GM23338 (cell line): ENCODE measurements at regions not wholly inside any gene's neighbourhood (a gene's known extent, or its start where the extent isn't known, plus 50 kb on each side); places are given as distances from the start of the nearest gene placed in this dataset.

ENCODE experiments used
- CREB1 ChIP-seq: fragments of 250-450 bp; sonication (Bioruptor Pico); IDR thresholded peaks from 2 replicates; pipeline ENCODE4 v1.5.0; 2020; ENCODE audit warnings: low read depth, mild to moderate bottlenecking, moderate library complexity
- ETS1 ChIP-seq: IDR thresholded peaks from 2 replicates; pipeline ENCODE4 v1.6.1; 2016; ENCODE audit warnings: antibody characterized with exemption
- EZH2 ChIP-seq: fragments of 200-600 bp; sonication (generic); IDR thresholded peaks from one replicate; pipeline ENCODE4 v1.8.0; 2017; ENCODE audit warnings: antibody characterized with exemption, mild to moderate bottlenecking, low read depth; ENCODE audit not compliant: unreplicated experiment
- EZH2phosphoT487 ChIP-seq: fragments of 200-600 bp; sonication (generic); IDR thresholded peaks from one replicate; pipeline ENCODE4 v1.8.1; 2018; ENCODE audit warnings: antibody characterized with exemption; ENCODE audit not compliant: unreplicated experiment
- JUNB ChIP-seq: IDR thresholded peaks from one replicate; pipeline ENCODE4 v1.6.1; 2016; ENCODE audit warnings: antibody characterized with exemption; ENCODE audit not compliant: unreplicated experiment
- NANOG ChIP-seq: IDR thresholded peaks from 2 replicates; pipeline ENCODE4 v1.6.1; 2016; ENCODE audit warnings: antibody characterized with exemption, borderline replicate concordance
- POLR2AphosphoS5 ChIP-seq: IDR thresholded peaks from 2 replicates; pipeline ENCODE4 v1.6.1; 2016; ENCODE audit warnings: antibody characterized with exemption, low read depth
- ZNF114 ChIP-seq: fragments of 250-450 bp; sonication (Bioruptor Pico); IDR thresholded peaks from 2 replicates; pipeline ENCODE4 v1.5.0; 2020; ENCODE audit warnings: mild to moderate bottlenecking, moderate library complexity
- ZNF331 ChIP-seq: fragments of 250-450 bp; sonication (Bioruptor Pico); IDR thresholded peaks from 2 replicates; pipeline ENCODE4 v1.5.0; 2020; ENCODE audit warnings: low read depth, mild to moderate bottlenecking, moderate library complexity
- TF ChIP-seq, protein P1 (sequence below), 2 experiments: fragments of 200-600 bp in 1 of 2; sonication (generic) in 1 of 2; conservative IDR thresholded peaks; 2 replicates each; pipeline versions ENCODE4 v1.5.1 to v1.6.1; 2016 to 2017; ENCODE audit warnings: antibody characterized with exemption in 2 of 2, low read depth in 2 of 2, mild to moderate bottlenecking in 2 of 2, moderate library complexity in 1 of 2
- TF ChIP-seq, protein P2 (sequence below): IDR thresholded peaks from one replicate; pipeline ENCODE4 v1.6.1; 2018; ENCODE audit warnings: antibody characterized with exemption; ENCODE audit not compliant: unreplicated experiment
- TF ChIP-seq, protein P3 (sequence below): fragments of 250-450 bp; sonication (Bioruptor Pico); IDR thresholded peaks from 2 replicates; pipeline ENCODE4 v1.5.0; 2020; ENCODE audit warnings: mild to moderate bottlenecking, moderate library complexity

GRCh38 chr15:56794165-56794552, 60.9 kb upstream of the ZNF280D start:
- TF ChIP-seq CREB1 (CRISPR knock-in tag) (no peak), POLR2AphosphoS5 (no peak), EZH2phosphoT487 (no peak), ZNF114 (CRISPR knock-in tag) (no peak), EZH2 (no peak), JUNB (no peak), ZNF331 (CRISPR knock-in tag) (no peak), ETS1 (no peak), NANOG (no peak)
- TF ChIP-seq, protein P1, sequence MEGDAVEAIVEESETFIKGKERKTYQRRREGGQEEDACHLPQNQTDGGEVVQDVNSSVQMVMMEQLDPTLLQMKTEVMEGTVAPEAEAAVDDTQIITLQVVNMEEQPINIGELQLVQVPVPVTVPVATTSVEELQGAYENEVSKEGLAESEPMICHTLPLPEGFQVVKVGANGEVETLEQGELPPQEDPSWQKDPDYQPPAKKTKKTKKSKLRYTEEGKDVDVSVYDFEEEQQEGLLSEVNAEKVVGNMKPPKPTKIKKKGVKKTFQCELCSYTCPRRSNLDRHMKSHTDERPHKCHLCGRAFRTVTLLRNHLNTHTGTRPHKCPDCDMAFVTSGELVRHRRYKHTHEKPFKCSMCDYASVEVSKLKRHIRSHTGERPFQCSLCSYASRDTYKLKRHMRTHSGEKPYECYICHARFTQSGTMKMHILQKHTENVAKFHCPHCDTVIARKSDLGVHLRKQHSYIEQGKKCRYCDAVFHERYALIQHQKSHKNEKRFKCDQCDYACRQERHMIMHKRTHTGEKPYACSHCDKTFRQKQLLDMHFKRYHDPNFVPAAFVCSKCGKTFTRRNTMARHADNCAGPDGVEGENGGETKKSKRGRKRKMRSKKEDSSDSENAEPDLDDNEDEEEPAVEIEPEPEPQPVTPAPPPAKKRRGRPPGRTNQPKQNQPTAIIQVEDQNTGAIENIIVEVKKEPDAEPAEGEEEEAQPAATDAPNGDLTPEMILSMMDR (conservative IDR thresholded peaks at IDR 0.05; ENCODE audit: low read depth in 2 of 2): no peak
- TF ChIP-seq, protein P2, sequence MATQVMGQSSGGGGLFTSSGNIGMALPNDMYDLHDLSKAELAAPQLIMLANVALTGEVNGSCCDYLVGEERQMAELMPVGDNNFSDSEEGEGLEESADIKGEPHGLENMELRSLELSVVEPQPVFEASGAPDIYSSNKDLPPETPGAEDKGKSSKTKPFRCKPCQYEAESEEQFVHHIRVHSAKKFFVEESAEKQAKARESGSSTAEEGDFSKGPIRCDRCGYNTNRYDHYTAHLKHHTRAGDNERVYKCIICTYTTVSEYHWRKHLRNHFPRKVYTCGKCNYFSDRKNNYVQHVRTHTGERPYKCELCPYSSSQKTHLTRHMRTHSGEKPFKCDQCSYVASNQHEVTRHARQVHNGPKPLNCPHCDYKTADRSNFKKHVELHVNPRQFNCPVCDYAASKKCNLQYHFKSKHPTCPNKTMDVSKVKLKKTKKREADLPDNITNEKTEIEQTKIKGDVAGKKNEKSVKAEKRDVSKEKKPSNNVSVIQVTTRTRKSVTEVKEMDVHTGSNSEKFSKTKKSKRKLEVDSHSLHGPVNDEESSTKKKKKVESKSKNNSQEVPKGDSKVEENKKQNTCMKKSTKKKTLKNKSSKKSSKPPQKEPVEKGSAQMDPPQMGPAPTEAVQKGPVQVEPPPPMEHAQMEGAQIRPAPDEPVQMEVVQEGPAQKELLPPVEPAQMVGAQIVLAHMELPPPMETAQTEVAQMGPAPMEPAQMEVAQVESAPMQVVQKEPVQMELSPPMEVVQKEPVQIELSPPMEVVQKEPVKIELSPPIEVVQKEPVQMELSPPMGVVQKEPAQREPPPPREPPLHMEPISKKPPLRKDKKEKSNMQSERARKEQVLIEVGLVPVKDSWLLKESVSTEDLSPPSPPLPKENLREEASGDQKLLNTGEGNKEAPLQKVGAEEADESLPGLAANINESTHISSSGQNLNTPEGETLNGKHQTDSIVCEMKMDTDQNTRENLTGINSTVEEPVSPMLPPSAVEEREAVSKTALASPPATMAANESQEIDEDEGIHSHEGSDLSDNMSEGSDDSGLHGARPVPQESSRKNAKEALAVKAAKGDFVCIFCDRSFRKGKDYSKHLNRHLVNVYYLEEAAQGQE: no peak
- TF ChIP-seq, protein P3, sequence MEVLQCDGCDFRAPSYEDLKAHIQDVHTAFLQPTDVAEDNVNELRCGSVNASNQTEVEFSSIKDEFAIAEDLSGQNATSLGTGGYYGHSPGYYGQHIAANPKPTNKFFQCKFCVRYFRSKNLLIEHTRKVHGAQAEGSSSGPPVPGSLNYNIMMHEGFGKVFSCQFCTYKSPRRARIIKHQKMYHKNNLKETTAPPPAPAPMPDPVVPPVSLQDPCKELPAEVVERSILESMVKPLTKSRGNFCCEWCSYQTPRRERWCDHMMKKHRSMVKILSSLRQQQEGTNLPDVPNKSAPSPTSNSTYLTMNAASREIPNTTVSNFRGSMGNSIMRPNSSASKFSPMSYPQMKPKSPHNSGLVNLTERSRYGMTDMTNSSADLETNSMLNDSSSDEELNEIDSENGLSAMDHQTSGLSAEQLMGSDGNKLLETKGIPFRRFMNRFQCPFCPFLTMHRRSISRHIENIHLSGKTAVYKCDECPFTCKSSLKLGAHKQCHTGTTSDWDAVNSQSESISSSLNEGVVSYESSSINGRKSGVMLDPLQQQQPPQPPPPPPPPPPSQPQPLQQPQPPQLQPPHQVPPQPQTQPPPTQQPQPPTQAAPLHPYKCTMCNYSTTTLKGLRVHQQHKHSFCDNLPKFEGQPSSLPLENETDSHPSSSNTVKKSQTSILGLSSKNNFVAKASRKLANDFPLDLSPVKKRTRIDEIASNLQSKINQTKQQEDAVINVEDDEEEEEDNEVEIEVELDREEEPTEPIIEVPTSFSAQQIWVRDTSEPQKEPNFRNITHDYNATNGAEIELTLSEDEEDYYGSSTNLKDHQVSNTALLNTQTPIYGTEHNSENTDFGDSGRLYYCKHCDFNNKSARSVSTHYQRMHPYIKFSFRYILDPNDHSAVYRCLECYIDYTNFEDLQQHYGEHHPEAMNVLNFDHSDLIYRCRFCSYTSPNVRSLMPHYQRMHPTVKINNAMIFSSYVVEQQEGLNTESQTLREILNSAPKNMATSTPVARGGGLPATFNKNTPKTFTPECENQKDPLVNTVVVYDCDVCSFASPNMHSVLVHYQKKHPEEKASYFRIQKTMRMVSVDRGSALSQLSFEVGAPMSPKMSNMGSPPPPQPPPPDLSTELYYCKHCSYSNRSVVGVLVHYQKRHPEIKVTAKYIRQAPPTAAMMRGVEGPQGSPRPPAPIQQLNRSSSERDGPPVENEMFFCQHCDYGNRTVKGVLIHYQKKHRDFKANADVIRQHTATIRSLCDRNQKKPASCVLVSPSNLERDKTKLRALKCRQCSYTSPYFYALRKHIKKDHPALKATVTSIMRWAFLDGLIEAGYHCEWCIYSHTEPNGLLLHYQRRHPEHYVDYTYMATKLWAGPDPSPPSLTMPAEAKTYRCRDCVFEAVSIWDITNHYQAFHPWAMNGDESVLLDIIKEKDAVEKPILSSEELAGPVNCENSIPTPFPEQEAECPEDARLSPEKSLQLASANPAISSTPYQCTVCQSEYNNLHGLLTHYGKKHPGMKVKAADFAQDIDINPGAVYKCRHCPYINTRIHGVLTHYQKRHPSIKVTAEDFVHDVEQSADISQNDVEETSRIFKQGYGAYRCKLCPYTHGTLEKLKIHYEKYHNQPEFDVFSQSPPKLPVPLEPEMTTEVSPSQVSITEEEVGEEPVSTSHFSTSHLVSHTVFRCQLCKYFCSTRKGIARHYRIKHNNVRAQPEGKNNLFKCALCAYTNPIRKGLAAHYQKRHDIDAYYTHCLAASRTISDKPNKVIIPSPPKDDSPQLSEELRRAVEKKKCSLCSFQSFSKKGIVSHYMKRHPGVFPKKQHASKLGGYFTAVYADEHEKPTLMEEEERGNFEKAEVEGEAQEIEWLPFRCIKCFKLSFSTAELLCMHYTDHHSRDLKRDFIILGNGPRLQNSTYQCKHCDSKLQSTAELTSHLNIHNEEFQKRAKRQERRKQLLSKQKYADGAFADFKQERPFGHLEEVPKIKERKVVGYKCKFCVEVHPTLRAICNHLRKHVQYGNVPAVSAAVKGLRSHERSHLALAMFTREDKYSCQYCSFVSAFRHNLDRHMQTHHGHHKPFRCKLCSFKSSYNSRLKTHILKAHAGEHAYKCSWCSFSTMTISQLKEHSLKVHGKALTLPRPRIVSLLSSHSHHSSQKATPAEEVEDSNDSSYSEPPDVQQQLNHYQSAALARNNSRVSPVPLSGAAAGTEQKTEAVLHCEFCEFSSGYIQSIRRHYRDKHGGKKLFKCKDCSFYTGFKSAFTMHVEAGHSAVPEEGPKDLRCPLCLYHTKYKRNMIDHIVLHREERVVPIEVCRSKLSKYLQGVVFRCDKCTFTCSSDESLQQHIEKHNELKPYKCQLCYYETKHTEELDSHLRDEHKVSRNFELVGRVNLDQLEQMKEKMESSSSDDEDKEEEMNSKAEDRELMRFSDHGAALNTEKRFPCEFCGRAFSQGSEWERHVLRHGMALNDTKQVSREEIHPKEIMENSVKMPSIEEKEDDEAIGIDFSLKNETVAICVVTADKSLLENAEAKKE (CRISPR knock-in tag): no peak
